ENCODE measurements at regions not wholly inside any gene's neighbourhood (a gene's known extent, or its start where the extent isn't known, plus 50 kb on each side); places are given as distances from the start of the nearest gene placed in this dataset.
A peak's percentile ranks its signal among the peaks of the same experiment; 100 is the strongest.

DNA sequence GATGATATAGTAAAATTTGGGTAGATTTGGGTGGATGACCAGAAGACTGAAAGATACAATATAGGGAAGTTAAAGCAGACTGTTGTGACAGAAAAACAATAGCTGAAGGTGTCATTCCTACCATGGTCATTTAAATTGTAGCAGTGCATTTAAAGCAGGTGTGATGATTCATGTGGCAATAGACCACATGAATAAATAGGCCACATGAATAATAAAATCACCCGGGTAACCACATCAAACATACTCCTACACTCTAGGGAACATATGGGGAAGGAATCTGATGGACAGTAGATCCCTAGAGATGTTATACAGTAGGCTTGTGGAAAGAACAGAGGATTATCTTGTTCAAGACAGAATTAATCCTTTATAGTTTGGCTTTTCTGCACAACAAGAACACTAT lies 392.6 kb downstream of the SLITRK5 start:
- TF ChIP-seq SUZ12 (IDR thresholded peaks at IDR 0.05; ENCODE audit: extremely low read depth, insufficient read depth, insufficient read length): no peak
- TF ChIP-seq YY1 (IDR thresholded peaks at IDR 0.05; ENCODE audit: insufficient read depth, insufficient read length): no peak
- no peak for TF ChIP-seq ZNF274 (IDR thresholded peaks at IDR 0.05; ENCODE audit: low read depth, low read length)
- no peak for DNase-seq (ENCODE audit: low read depth, low spot score)
- Histone ChIP-seq H3K9ac (ENCODE audit: insufficient read length, low read depth) (no peak overlapping the region), H3K27me3 (ENCODE audit: insufficient read depth, insufficient read length) (no peaks in the 10 kb centered on the region), H3K4me3 (ENCODE audit: insufficient read length, low read depth) (no peak overlapping the region), H3K9me3 (ENCODE audit: insufficient read depth, low read length) (no peaks in the 10 kb centered on the region), H3K4me1 (ENCODE audit: insufficient read depth, insufficient read length) (no peaks in the 10 kb centered on the region), H3K36me3 (ENCODE audit: insufficient read depth, insufficient read length, low read length) (no peaks in the 10 kb centered on the region)

DNA sequence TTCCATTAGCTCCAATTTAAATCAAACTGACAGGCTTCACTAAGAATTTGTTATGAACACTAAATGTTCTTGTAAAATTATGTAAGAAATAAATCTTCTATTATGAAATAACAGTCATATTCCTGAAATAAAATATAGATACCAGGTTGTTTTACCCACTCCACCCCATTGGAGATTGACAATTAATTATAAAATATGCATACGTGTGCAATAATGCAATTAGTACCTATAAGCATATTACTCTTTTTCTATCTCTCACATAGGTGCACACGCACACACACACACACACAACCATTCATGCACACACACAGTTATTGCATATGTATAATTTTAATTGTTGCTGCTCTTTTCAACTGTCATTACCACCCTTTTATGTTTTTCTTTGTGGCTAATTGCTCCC lies 395.7 kb downstream of the SLITRK5 start:
- no peak overlapping the region for H3K9ac ChIP-seq (ENCODE audit: insufficient read length, low read depth)
- H3K4me1 ChIP-seq (ENCODE audit: insufficient read depth, insufficient read length): no peaks in the 10 kb centered on the region
- no peaks in the 10 kb centered on the region for H3K9me3 ChIP-seq (ENCODE audit: insufficient read depth, low read length)
- no peaks in the 10 kb centered on the region for H3K36me3 ChIP-seq (ENCODE audit: insufficient read depth, insufficient read length, low read length)
- no peak overlapping the region for H3K4me3 ChIP-seq (ENCODE audit: insufficient read length, low read depth)
- no peaks in the 10 kb centered on the region for H3K27me3 ChIP-seq (ENCODE audit: insufficient read depth, insufficient read length)
- no peak for DNase-seq (ENCODE audit: low read depth, low spot score)
- TF ChIP-seq YY1 (IDR thresholded peaks at IDR 0.05; ENCODE audit: insufficient read depth, insufficient read length) (no peak), ZNF274 (IDR thresholded peaks at IDR 0.05; ENCODE audit: low read depth, low read length) (no peak)

DNA sequence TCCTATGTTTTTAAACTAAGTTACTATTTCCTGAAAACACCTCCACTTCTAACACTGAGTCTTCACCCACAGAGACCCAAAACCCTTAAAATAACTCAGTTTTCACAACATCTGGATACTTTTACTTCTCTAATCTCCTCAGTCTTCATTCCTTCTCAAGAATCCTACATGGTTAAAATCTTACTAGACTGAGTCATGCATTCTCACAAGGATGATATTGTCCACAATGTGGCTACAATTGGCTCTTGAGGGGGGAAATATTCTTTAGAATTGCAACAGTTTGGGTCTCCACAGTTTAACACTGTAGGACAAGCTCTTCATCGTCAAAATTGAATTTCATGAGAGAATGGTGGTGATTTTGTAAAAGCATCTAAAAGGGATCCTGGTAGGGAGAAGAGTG lies 397.1 kb downstream of the SLITRK5 start:
- no peaks in the 10 kb centered on the region for H3K4me1 ChIP-seq (ENCODE audit: insufficient read depth, insufficient read length)
- DNase-seq (ENCODE audit: low read depth, low spot score): no peak
- H3K27me3 ChIP-seq (ENCODE audit: insufficient read depth, insufficient read length): no peaks in the 10 kb centered on the region
- TF ChIP-seq YY1 (IDR thresholded peaks at IDR 0.05; ENCODE audit: insufficient read depth, insufficient read length): no peak
- TF ChIP-seq ZNF274 (IDR thresholded peaks at IDR 0.05; ENCODE audit: low read depth, low read length): no peak
- no peak for TF ChIP-seq SUZ12 (IDR thresholded peaks at IDR 0.05; ENCODE audit: extremely low read depth, insufficient read depth, insufficient read length)
- no peaks in the 10 kb centered on the region for H3K36me3 ChIP-seq (ENCODE audit: insufficient read depth, insufficient read length, low read length)
- no peak overlapping the region for H3K4me3 ChIP-seq (ENCODE audit: insufficient read length, low read depth)
- no peak overlapping the region for H3K9ac ChIP-seq (ENCODE audit: insufficient read length, low read depth)
- H3K9me3 ChIP-seq (ENCODE audit: insufficient read depth, low read length): no peaks in the 10 kb centered on the region

GRCh38 chr13:88068975-88069374 lies 397.8 kb downstream of the SLITRK5 start:
- peak; percentile 28 for DNase-seq (ENCODE audit: low read depth, low spot score)
- no peak for TF ChIP-seq ZNF274 (IDR thresholded peaks at IDR 0.05; ENCODE audit: low read depth, low read length)
- no peak for TF ChIP-seq SUZ12 (IDR thresholded peaks at IDR 0.05; ENCODE audit: extremely low read depth, insufficient read depth, insufficient read length)
- TF ChIP-seq YY1 (IDR thresholded peaks at IDR 0.05; ENCODE audit: insufficient read depth, insufficient read length): no peak
- Histone ChIP-seq H3K27me3 (ENCODE audit: insufficient read depth, insufficient read length) (no peaks in the 10 kb centered on the region), H3K4me1 (ENCODE audit: insufficient read depth, insufficient read length) (no peaks in the 10 kb centered on the region), H3K9ac (ENCODE audit: insufficient read length, low read depth) (no peak overlapping the region), H3K9me3 (ENCODE audit: insufficient read depth, low read length) (no peaks in the 10 kb centered on the region), H3K4me3 (ENCODE audit: insufficient read length, low read depth) (no peak overlapping the region), H3K36me3 (ENCODE audit: insufficient read depth, insufficient read length, low read length) (no peaks in the 10 kb centered on the region)

DNA sequence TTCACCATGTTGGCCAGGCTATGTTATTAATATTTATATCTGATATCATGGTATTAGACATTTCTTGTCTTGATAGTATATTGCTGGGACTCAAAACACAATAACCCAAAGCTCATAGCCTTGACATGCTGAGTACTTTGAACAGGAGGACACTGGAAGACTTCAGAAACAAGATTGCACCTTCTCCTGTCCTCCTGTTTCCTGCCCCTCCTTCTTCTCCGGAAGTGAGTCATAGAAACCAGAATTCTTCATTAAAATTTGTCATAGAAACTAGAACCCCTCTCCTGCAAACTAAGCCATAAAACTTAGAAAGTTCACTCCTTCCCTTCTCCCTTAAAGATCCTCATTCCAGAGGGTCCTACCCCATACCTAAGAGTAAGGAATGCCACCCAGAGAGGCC lies 400.2 kb downstream of the SLITRK5 start:
- no peaks in the 10 kb centered on the region for H3K9me3 ChIP-seq (ENCODE audit: insufficient read depth, low read length)
- no peaks in the 10 kb centered on the region for H3K4me1 ChIP-seq (ENCODE audit: insufficient read depth, insufficient read length)
- H3K9ac ChIP-seq (ENCODE audit: insufficient read length, low read depth): no peak overlapping the region
- no peak for DNase-seq (ENCODE audit: low read depth, low spot score)
- TF ChIP-seq ZNF274 (IDR thresholded peaks at IDR 0.05; ENCODE audit: low read depth, low read length) (no peak), SUZ12 (IDR thresholded peaks at IDR 0.05; ENCODE audit: extremely low read depth, insufficient read depth, insufficient read length) (no peak), YY1 (IDR thresholded peaks at IDR 0.05; ENCODE audit: insufficient read depth, insufficient read length) (no peak)
- H3K4me3 ChIP-seq (ENCODE audit: insufficient read length, low read depth): no peak overlapping the region
- H3K27me3 ChIP-seq (ENCODE audit: insufficient read depth, insufficient read length): no peaks in the 10 kb centered on the region
- no peaks in the 10 kb centered on the region for H3K36me3 ChIP-seq (ENCODE audit: insufficient read depth, insufficient read length, low read length)

GRCh38 chr13:88074794-88075510 lies 403.8 kb downstream of the SLITRK5 start:
- H3K27me3 ChIP-seq (ENCODE audit: insufficient read depth, insufficient read length): no peaks in the 10 kb centered on the region
- no peak overlapping the region for H3K4me3 ChIP-seq (ENCODE audit: insufficient read length, low read depth)
- no peak overlapping the region for H3K9ac ChIP-seq (ENCODE audit: insufficient read length, low read depth)
- no peaks in the 10 kb centered on the region for H3K4me1 ChIP-seq (ENCODE audit: insufficient read depth, insufficient read length)
- H3K36me3 ChIP-seq (ENCODE audit: insufficient read depth, insufficient read length, low read length): no peaks in the 10 kb centered on the region
- TF ChIP-seq ZNF274 (IDR thresholded peaks at IDR 0.05; ENCODE audit: low read depth, low read length) (no peak), SUZ12 (IDR thresholded peaks at IDR 0.05; ENCODE audit: extremely low read depth, insufficient read depth, insufficient read length) (no peak), YY1 (IDR thresholded peaks at IDR 0.05; ENCODE audit: insufficient read depth, insufficient read length) (no peak)
- no peaks in the 10 kb centered on the region for H3K9me3 ChIP-seq (ENCODE audit: insufficient read depth, low read length)
- no peak for DNase-seq (ENCODE audit: low read depth, low spot score)

GRCh38 chr13:88085036-88085435 lies 413.9 kb downstream of the SLITRK5 start:
- Histone ChIP-seq H3K27me3 (ENCODE audit: insufficient read depth, insufficient read length) (no peaks in the 10 kb centered on the region), H3K4me3 (ENCODE audit: insufficient read length, low read depth) (no peak overlapping the region), H3K36me3 (ENCODE audit: insufficient read depth, insufficient read length, low read length) (no peaks in the 10 kb centered on the region), H3K9ac (ENCODE audit: insufficient read length, low read depth) (no peak overlapping the region), H3K4me1 (ENCODE audit: insufficient read depth, insufficient read length) (no peaks in the 10 kb centered on the region), H3K9me3 (ENCODE audit: insufficient read depth, low read length) (no peaks in the 10 kb centered on the region)
- no peak for DNase-seq (ENCODE audit: low read depth, low spot score)
- no peak for TF ChIP-seq YY1 (IDR thresholded peaks at IDR 0.05; ENCODE audit: insufficient read depth, insufficient read length)
- no peak for TF ChIP-seq ZNF274 (IDR thresholded peaks at IDR 0.05; ENCODE audit: low read depth, low read length)
- TF ChIP-seq SUZ12 (IDR thresholded peaks at IDR 0.05; ENCODE audit: extremely low read depth, insufficient read depth, insufficient read length): no peak
